ENCODE measurements at regions not wholly inside any gene's neighbourhood (a gene's known extent, or its start where the extent isn't known, plus 50 kb on each side); places are given as distances from the start of the nearest gene placed in this dataset.
"Not testable (repeated sequence)": the region's sequence is repeated elsewhere in the genome, so short reads cannot be mapped to it uniquely, and the experiment has no call there.

DNA sequence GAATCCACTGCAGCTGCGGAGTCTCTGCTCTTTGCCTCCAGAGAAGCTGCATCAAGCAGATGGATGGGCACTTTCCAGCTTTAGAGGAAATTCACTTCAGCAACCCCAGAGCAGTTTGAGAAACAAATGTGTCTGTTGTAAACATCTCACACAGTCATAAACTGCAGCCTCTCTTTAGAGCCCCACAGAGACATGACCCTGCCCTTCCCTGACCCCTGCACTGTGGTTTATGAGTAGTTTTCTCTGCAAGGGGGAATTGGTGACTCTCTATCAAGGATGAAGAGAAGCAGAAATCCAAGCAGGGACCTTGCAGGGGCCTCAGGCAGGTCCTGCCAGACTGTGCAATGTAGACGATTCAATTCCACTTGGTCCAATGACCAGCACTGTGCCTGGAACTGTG lies 160.2 kb downstream of the SH2D4B start:
- no peak for DNase-seq

DNA sequence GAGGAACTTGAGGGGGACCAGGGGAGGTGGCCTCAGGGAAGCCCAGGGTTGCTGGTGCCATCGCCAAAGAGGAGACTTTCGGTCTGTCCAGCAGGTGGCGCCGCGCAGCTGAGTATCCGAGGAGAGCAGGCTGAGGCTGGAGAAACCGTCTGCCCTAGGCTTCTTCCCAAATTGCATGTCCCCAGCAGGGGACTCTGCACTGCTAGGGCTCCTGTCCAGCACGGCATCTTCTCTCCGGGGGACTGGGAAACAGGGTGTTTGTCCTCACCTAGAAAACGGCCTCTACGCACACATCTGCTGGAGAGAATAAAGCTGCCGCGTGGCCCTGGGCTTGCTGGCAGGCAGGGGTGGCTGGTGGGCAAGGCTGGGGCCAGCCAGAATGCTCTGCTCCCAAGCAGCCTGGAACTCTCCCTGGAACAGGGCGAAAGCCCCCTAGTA lies 161.9 kb downstream of the SH2D4B start:
- peak; percentile 78 for DNase-seq

DNA sequence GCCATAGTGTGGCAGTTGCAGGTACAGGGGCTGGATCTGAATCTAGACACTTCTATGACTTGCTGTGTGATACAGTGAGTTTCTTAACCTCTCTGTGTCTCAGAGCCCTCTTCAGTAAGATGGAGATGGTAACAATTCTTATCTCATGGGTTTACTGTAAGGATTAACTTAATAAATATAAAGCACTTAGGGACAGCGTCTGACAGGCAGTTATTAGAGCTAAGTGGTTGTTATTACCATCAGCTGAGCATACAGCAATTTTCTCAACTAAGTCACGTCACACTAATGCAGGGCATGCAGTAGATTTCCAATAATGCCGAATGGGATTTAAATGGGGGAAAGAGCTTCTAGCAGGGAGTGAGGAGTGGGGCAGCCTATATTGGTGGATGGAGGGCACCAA lies 162.6 kb downstream of the SH2D4B start:
- DNase-seq, result no peak

- no peak for DNase-seq
These were observed 163.2 kb downstream of the SH2D4B start for GRCh38 chr10:80700760-80701444.

- DNase-seq, result no peak
These were observed 164.0 kb downstream of the SH2D4B start for GRCh38 chr10:80701706-80702105.

- DNase-seq, result no peak
These were observed 164.4 kb downstream of the SH2D4B start for GRCh38 chr10:80702143-80702542.

- no peak for DNase-seq
These were observed 168.2 kb downstream of the SH2D4B start for GRCh38 chr10:80705899-80706298.

DNA sequence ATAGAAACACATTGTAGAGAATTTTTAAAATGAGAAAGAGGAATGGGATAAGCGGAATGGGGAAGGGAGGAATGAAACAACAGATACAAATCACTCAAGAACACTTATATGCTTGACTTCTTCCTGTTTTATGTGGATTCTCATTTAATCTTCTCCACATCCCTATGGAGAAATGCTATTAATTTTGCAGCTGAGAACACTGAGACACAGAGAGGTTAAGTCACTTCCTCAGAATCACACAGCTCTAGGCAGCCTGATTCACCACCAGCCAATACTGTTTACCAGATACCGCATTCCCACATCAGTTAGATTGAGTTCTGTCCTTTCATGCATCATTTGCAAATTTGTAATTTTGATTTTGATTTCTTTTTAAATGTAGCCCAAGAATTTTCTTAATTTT lies 170.5 kb downstream of the SH2D4B start:
- DNase-seq, result no peak

- no peak for DNase-seq
These were observed 171.1 kb downstream of the SH2D4B start for GRCh38 chr10:80708808-80709207.

GRCh38 chr10:80709866-80710265 lies 172.2 kb downstream of the SH2D4B start:
- no peak for DNase-seq

- no peak for DNase-seq
These were observed 175.8 kb downstream of the SH2D4B start for GRCh38 chr10:80713398-80713928.

DNA sequence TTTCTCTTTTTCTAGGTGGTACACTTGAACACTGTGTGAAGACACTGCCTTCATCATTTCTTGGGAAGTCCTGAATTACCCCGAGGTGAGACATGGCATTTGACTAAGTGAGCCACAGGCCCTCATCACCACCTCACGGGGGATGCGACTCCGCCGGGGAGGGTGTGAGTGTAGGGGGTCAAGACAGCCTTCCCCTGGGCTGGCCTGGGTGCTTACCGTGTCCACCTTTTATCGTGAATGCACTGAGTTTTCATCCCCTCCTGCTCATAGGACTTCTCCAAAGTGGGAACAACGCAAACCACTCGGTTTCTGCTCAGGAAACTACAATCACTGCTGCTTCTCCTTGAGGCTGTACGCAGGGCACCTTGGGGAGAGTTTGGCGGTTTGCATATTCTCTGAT lies 176.9 kb downstream of the SH2D4B start:
- no peak for DNase-seq

GRCh38 chr10:80718024-80718423 lies 180.3 kb downstream of the SH2D4B start:
- DNase-seq, result no peak

- DNase-seq, result no peak
These were observed 182.2 kb downstream of the SH2D4B start for GRCh38 chr10:80719935-80720334.

GRCh38 chr10:80720549-80720948 lies 182.8 kb downstream of the SH2D4B start:
- DNase-seq, result no peak

- not testable (repeated sequence) for DNase-seq
These were observed 190.7 kb downstream of the SH2D4B start for GRCh38 chr10:80728354-80728753.

GRCh38 chr10:80729896-80730295 lies 192.2 kb downstream of the SH2D4B start:
- DNase-seq, result no peak

- DNase-seq, result no peak
These were observed 192.8 kb downstream of the SH2D4B start for GRCh38 chr10:80730522-80730921.

DNA sequence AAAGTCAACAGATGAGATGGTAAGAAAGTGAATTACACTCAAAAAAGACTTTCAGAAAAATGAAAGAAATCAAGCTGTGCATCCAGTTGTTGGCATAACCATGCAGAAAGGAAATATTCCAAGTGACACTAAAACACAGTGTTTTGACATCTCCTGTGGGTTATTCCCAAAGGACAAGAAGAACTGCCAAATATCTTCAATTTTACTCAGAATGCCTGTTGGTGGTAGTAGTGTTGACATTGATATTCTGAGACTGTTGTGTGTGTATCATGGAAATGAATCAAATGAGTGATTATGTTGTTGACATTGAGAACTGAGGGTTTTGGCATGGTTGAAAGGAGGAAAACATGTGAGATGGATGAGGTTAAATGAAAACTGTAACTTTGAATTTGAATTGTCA lies 196.9 kb downstream of the SH2D4B start:
- no peak for DNase-seq

- no peak for DNase-seq
These were observed 199.5 kb downstream of the SH2D4B start for GRCh38 chr10:80737209-80737608.

GRCh38 chr10:80739328-80739727 lies 201.6 kb downstream of the SH2D4B start:
- DNase-seq, result no peak

GRCh38 chr10:80739963-80740715 lies 202.4 kb downstream of the SH2D4B start:
- no peak for DNase-seq

DNA sequence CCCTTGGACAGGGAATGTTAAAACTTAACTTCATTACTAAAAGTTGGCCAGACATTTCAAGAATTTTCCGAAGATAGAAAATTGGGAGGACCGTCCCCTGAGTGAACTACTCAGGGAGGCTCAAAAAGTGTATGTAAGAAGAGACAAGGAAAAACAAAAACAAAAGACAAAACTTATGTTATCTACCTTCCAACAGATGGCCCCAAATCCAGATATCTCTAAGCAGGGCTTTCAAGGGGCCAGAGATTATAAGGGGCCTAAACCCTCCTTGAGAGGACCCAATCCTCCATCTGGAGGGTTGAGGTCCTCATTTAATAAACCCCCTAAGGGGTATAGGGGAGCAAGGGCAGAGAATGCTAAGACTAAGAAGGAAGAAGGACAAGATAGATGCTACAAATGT lies 203.6 kb downstream of the SH2D4B start:
- no peak for DNase-seq

DNA sequence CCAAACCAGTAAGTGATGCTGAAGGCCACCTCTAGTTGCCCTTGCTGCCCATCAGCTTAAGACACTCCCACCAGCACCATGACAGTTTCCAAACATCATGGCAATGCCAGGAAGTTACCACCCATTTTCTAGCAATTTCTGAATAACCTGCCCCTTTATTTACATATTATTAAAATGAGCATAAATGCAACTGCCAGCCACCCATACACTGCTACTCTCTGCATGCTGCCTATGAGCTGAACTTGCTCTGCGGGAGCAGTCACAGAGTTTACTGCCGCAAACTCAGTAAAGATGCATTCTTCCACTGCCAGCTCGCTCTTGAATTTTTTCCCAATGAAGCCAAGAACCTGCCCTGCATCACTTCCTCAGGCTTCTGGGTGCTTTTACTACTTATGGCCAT lies 212.6 kb downstream of the SH2D4B start:
- no peak for DNase-seq
